K562 (cell line): ENCODE measurements at regions not wholly inside any gene's neighbourhood (a gene's known extent, or its start where the extent isn't known, plus 50 kb on each side); places are given as distances from the start of the nearest gene placed in this dataset.

ENCODE experiments used
- ATAC-seq: fragments of 200-7000 bp; cut with Tn5 transposase; 3 replicates; pipeline ENCODE4 v1.9.1; 2020; ENCODE audit warnings: moderate library complexity
- BruUV-seq: library from RNA; stranded (reverse); fragments of 400-500 nt; replicated peaks from 2 replicates; lab custom pipeline; 2021; lab: Mats Ljungman, UMichigan
- CTCF ChIA-PET: fragments of 300-600 bp; formaldehyde crosslinking; extraction: SDS; loops from one replicate; lab custom pipeline; 2021; ENCODE audit warnings: low intra/inter-chr PET ratio; lab: Yijun Ruan, JAX
- POLR2A ChIA-PET: fragments of 300-600, 350-650 bp; sonication (Branson Sonifier 250); formaldehyde crosslinking; extraction: SDS; loops from one replicate; lab custom pipeline; 2021; ENCODE audit warnings: antibody characterized with exemption, inconsistent platforms; lab: Yijun Ruan, JAX
- DNase-seq, 4 experiments: peaks; one replicate each; pipeline versions ENCODE4 v3.0.0 to v3.0.0-alpha.2; 2011 to 2018; ENCODE audit warnings: low spot score in 3 of 4, mixed read lengths in 3 of 4; ENCODE audit errors: extremely low read depth in 1 of 4
- FAIRE-seq: peaks from 2 replicates; lab custom pipeline; 2011; peaks lifted over from hg19 to GRCh38; lab: Jason Lieb, UNC
- H2AFZ ChIP-seq: 2 replicates; pipeline ENCODE4 v1.6.0; 2011; ENCODE audit warnings: low read depth, low read length, control low read depth, inconsistent platforms
- H3K27ac ChIP-seq: fragments of 200-600 bp; 3 replicates; pipeline ENCODE4 v1.8.0; 2011; ENCODE audit warnings: low read depth, mild to moderate bottlenecking, control low read depth, inconsistent platforms, low read length, moderate library complexity, mixed read lengths; ENCODE audit errors: extremely low read depth
- H3K27me3 ChIP-seq, 2 experiments: fragments of 300-600 bp in 1 of 2; 2 replicates in 1 of 2; 3 replicates in 1 of 2; pipeline versions ENCODE4 v1.6.0 to v1.8.0; 2011; ENCODE audit warnings: inconsistent platforms in 2 of 2, low read length in 2 of 2, mild to moderate bottlenecking in 1 of 2, mixed read lengths in 1 of 2, moderate library complexity in 1 of 2; ENCODE audit not compliant: control insufficient read depth in 2 of 2, insufficient read depth in 2 of 2
- H3K36me3 ChIP-seq: fragments of 300-600 bp; 3 replicates; pipeline ENCODE4 v1.8.0; 2011; ENCODE audit warnings: mild to moderate bottlenecking, low read length, inconsistent platforms; ENCODE audit not compliant: control insufficient read depth, insufficient read depth
- H3K4me1 ChIP-seq, 2 experiments: fragments of 200-600 bp in 1 of 2; replicated peaks in 1 of 2; 2 replicates in 1 of 2; 3 replicates in 1 of 2; pipeline versions ENCODE4 v1.5.1 to v1.8.0; 2011; ENCODE audit warnings: inconsistent platforms in 2 of 2, low read length in 2 of 2, mild to moderate bottlenecking in 1 of 2, mixed read lengths in 1 of 2, moderate library complexity in 1 of 2; ENCODE audit not compliant: control insufficient read depth in 2 of 2, insufficient read depth in 2 of 2
- H3K4me2 ChIP-seq: 2 replicates; pipeline ENCODE4 v1.6.1; 2011; ENCODE audit warnings: low read length, control low read depth, inconsistent platforms, mixed read lengths; ENCODE audit not compliant: insufficient read depth
- H3K4me3 ChIP-seq: fragments of 200-600 bp; sonication (generic), shearing (Covaris generic); 2 replicates; pipeline ENCODE4 v1.5.1; 2016; ENCODE audit warnings: control low read depth, inconsistent platforms
- H3K79me2 ChIP-seq: fragments of 200-600 bp; 3 replicates; pipeline ENCODE4 v1.8.0; 2011; ENCODE audit warnings: low read length, inconsistent platforms; ENCODE audit not compliant: control insufficient read depth, insufficient read depth
- H3K9ac ChIP-seq, 2 experiments: 2 replicates each; pipeline versions ENCODE4 v1.6.0 to v1.6.1; 2011; ENCODE audit warnings: low read depth in 2 of 2, low read length in 2 of 2, control low read depth in 1 of 2, inconsistent platforms in 1 of 2, mild to moderate bottlenecking in 1 of 2, mixed read lengths in 1 of 2; ENCODE audit not compliant: insufficient read depth in 1 of 2
- H3K9me1 ChIP-seq: one replicate; pipeline ENCODE4 v1.6.0; 2011; ENCODE audit warnings: inconsistent platforms, mild to moderate bottlenecking, low read length, moderate library complexity; ENCODE audit not compliant: control insufficient read depth, insufficient read depth
- H3K9me3 ChIP-seq: replicated peaks from 2 replicates; pipeline ENCODE4 v1.5.1; 2011; ENCODE audit warnings: low read depth, low read length, inconsistent platforms; ENCODE audit not compliant: control insufficient read depth, insufficient read depth
- H4K20me1 ChIP-seq: replicated peaks from 2 replicates; pipeline ENCODE4 v1.6.1; 2011; ENCODE audit warnings: low read length, inconsistent platforms, mixed read lengths; ENCODE audit not compliant: control insufficient read depth, insufficient read depth
- BRD9 ChIP-seq: fragments of 450-650 bp; IDR thresholded peaks from 2 replicates; pipeline ENCODE4 v1.6.1; 2018; ENCODE audit warnings: low read depth; ENCODE audit not compliant: partially characterized antibody
- ESRRA ChIP-seq: fragments of 450-650 bp; IDR thresholded peaks from 2 replicates; pipeline ENCODE4 v1.6.1; 2014; ENCODE audit warnings: low read depth, mild to moderate bottlenecking, moderate library complexity, borderline replicate concordance
- HDAC8 ChIP-seq: fragments of 450-650 bp; IDR thresholded peaks from 2 replicates; pipeline ENCODE4 v1.6.1; 2016; ENCODE audit warnings: mild to moderate bottlenecking, missing genetic modification characterization, moderate library complexity, missing compliant biosample characterization
- OTX1 ChIP-seq: fragments of 450-650 bp; formaldehyde crosslinking; IDR thresholded peaks from 2 replicates; pipeline ENCODE4 v1.4.0; 2022; ENCODE audit warnings: mild to moderate bottlenecking
- SMARCB1 ChIP-seq: IDR thresholded peaks from 2 replicates; pipeline ENCODE4 v1.6.1; 2011; ENCODE audit warnings: improper control_type of control experiment, low read depth; ENCODE audit not compliant: insufficient read length
- TCFL5 ChIP-seq: fragments of 250-450 bp; sonication (Bioruptor Pico); conservative IDR thresholded peaks from 2 replicates; pipeline ENCODE4 v1.6.1; 2021; ENCODE audit warnings: mild to moderate bottlenecking, moderate library complexity, matching md5 sums
- ZNF134 ChIP-seq: fragments of 250-450 bp; sonication (Bioruptor Pico); conservative IDR thresholded peaks from 2 replicates; pipeline ENCODE4 v1.4.0; 2020
- WGBS: fragments of 100-300 bp; shearing (Covaris generic); methylation state at CpG from one replicate; pipeline ENCODE4 v1.1.6; 2016; ENCODE audit warnings: low coverage, mixed read lengths; ENCODE audit not compliant: insufficient coverage; ENCODE audit errors: missing lambda C conversion rate; 5-methylcytosine and 5-hydroxymethylcytosine counted together
- in situ Hi-C: fragments of 300-500 bp; cut with MboI; formaldehyde crosslinking; loops from 4 replicates; pipeline ENCODE4 v1.15.0; 2018; ENCODE audit warnings: inconsistent platforms, mixed read lengths
- intact Hi-C: fragments of 100-400 bp; cut with micrococcal nuclease; formaldehyde crosslinking; loops from 2 replicates; pipeline ENCODE4 v1.14.2; 2022
- TF ChIP-seq, protein P1 (sequence below): fragments of 250-450 bp; sonication (Bioruptor Pico); IDR thresholded peaks from 2 replicates; pipeline ENCODE4 v1.8.0; 2022; ENCODE audit warnings: moderate library complexity, mild to moderate bottlenecking, inconsistent platforms
- TF ChIP-seq, protein P2 (sequence below): fragments of 450-650 bp; IDR thresholded peaks from 2 replicates; pipeline ENCODE4 v1.6.1; 2018; ENCODE audit warnings: mild to moderate bottlenecking, low read depth; ENCODE audit not compliant: partially characterized antibody
- TF ChIP-seq, protein P3 (sequence below), 2 experiments: fragments of 450-650 bp in 1 of 2; sonication (generic) in 1 of 2; formaldehyde crosslinking in 1 of 2; IDR thresholded peaks; 2 replicates each; pipeline versions ENCODE4 v1.7.1 to v1.9.0; 2016 to 2022; ENCODE audit warnings: inconsistent platforms in 1 of 2, mild to moderate bottlenecking in 1 of 2, missing genetic modification reagents in 1 of 2

DNA sequence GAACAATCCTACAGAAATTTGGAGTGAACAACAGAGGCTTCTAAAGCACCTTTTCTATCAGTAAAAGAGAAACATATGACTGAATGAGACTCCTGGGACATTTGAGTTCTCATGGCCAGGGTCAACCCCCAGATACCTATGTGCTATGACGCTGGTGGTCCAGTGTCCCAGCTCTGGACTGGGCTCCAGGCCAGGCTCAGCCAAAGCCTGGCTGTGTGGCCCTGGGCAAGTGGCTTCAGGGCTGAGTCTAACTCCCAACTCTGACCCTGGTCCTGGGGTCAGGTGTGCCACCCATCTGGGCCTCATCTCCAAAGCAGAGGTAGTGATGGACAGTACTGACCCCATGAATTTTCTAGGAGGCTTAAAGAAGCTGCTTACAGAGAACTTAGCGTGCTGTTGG is 147.8 kb downstream of the FBLN2 start (continued):
- TF ChIP-seq SMARCB1: no peak
- TF ChIP-seq ZNF134 (CRISPR knock-in tag): no peak
- no peak for TF ChIP-seq OTX1
- TF ChIP-seq BRD9: no peak
- TF ChIP-seq HDAC8 (tag): no peak
- TF ChIP-seq, protein P1, sequence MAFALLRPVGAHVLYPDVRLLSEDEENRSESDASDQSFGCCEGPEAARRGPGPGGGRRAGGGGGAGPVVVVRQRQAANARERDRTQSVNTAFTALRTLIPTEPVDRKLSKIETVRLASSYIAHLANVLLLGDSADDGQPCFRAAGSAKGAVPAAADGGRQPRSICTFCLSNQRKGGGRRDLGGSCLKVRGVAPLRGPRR: no peak

DNA sequence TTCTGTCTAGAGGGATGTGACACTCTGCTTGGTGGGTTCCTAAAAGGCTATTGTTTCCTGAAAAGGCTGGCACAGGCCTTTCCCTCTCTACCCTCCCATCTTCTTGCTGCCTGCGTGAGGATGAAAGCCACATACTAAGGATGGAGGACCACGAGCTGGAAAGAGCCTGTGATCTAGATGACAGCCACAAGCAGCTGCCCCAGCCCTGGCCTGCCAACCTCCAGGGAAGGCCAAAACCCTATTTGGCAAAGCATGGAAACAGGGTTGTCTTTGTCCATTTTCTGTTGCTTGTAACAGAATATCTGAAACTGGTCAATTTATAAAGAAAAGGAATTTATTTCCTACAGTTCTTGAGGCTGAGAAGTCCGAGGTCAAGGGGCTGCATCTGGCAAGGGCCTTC is 144.5 kb downstream of the FBLN2 start:
- no peak overlapping the region for H3K27ac ChIP-seq
- TF ChIP-seq, protein P2, sequence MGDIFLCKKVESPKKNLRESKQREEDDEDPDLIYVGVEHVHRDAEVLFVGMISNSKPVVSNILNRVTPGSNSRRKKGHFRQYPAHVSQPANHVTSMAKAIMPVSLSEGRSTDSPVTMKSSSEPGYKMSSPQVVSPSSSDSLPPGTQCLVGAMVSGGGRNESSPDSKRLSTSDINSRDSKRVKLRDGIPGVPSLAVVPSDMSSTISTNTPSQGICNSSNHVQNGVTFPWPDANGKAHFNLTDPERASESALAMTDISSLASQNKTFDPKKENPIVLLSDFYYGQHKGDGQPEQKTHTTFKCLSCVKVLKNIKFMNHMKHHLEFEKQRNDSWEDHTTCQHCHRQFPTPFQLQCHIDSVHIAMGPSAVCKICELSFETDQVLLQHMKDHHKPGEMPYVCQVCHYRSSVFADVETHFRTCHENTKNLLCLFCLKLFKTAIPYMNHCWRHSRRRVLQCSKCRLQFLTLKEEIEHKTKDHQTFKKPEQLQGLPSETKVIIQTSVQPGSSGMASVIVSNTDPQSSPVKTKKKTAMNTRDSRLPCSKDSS: no peak
- TF ChIP-seq TCFL5 (no peak), ESRRA (no peak)
- TF ChIP-seq, protein P3, sequence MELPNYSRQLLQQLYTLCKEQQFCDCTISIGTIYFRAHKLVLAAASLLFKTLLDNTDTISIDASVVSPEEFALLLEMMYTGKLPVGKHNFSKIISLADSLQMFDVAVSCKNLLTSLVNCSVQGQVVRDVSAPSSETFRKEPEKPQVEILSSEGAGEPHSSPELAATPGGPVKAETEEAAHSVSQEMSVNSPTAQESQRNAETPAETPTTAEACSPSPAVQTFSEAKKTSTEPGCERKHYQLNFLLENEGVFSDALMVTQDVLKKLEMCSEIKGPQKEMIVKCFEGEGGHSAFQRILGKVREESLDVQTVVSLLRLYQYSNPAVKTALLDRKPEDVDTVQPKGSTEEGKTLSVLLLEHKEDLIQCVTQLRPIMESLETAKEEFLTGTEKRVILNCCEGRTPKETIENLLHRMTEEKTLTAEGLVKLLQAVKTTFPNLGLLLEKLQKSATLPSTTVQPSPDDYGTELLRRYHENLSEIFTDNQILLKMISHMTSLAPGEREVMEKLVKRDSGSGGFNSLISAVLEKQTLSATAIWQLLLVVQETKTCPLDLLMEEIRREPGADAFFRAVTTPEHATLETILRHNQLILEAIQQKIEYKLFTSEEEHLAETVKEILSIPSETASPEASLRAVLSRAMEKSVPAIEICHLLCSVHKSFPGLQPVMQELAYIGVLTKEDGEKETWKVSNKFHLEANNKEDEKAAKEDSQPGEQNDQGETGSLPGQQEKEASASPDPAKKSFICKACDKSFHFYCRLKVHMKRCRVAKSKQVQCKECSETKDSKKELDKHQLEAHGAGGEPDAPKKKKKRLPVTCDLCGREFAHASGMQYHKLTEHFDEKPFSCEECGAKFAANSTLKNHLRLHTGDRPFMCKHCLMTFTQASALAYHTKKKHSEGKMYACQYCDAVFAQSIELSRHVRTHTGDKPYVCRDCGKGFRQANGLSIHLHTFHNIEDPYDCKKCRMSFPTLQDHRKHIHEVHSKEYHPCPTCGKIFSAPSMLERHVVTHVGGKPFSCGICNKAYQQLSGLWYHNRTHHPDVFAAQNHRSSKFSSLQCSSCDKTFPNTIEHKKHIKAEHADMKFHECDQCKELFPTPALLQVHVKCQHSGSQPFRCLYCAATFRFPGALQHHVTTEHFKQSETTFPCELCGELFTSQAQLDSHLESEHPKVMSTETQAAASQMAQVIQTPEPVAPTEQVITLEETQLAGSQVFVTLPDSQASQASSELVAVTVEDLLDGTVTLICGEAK (IDR thresholded peaks at IDR 0.05): no peak
- TF ChIP-seq, protein P3 (CRISPR knock-in tag; IDR thresholded peaks at IDR 0.05): no peak

More for the DNA sequence above, 144.5 kb downstream of the FBLN2 start:
- H3K4me3 ChIP-seq: no peak overlapping the region
- BruUV-seq: no TSS peak
- ATAC-seq: no peak
- no peak overlapping the region for H3K4me2 ChIP-seq
- peaks cover 3% of the 10 kb centered on the region; the same call in 1 of the 2 replicates for H4K20me1 ChIP-seq
- no peaks in the 10 kb centered on the region for H3K9me1 ChIP-seq
- no peak overlapping the region for H3K9ac ChIP-seq
- H3K4me1 ChIP-seq: no peaks in the 10 kb centered on the region
- 0% methylated on average over 3 of the region's 3 CpGs for WGBS
- intact Hi-C loops (no loop called here), in situ Hi-C loops (no loop called here)
- CTCF ChIA-PET: no interaction called here
- H3K9me3 ChIP-seq: no peaks in the 10 kb centered on the region
- POLR2A ChIA-PET: no interaction called here
- H3K36me3 ChIP-seq: no peaks in the 10 kb centered on the region
- no peak for DNase-seq
- peaks cover 18 to 57% of the 10 kb centered on the region in 2 experiments for H3K27me3 ChIP-seq
- no peak overlapping the region for H2AFZ ChIP-seq
- H3K79me2 ChIP-seq: no peaks in the 10 kb centered on the region
- FAIRE-seq: no peak
